Ovary (tissue), 7 donors: ENCODE measurements at regions not wholly inside any gene's neighbourhood (a gene's known extent, or its start where the extent isn't known, plus 50 kb on each side); places are given as distances from the start of the nearest gene placed in this dataset.

Experiments used
- DNase-seq, 5 donors: peaks; one replicate each; pipeline ENCODE4 v3.0.0-alpha.2; 2019 to 2020
- H3K27ac ChIP-seq, 2 donors: fragments of 200-600 bp; one replicate each; pipeline versions ENCODE4 v1.5.1 to v1.8.0; 2019 to 2022
- H3K27me3 ChIP-seq: fragments of 200-600 bp; one replicate; pipeline ENCODE4 v1.8.0; 2022
- H3K36me3 ChIP-seq: fragments of 200-600 bp; sonication (generic); one replicate; pipeline ENCODE4 v1.5.1; 2019
- H3K4me1 ChIP-seq: one replicate; pipeline ENCODE4 v1.8.1; 2013; ENCODE audit warnings: mild to moderate bottlenecking, moderate library complexity; ENCODE audit not compliant: insufficient read depth
- H3K4me3 ChIP-seq: fragments of 200-600 bp; sonication (generic); one replicate; pipeline ENCODE4 v1.5.1; 2017
- H3K9me3 ChIP-seq, 2 donors: fragments of 200-600 bp in 1 of 2; sonication (generic) in 1 of 2; one replicate each; pipeline versions ENCODE4 v1.5.1 to v1.8.1; 2013 to 2019; ENCODE audit warnings: mild to moderate bottlenecking in 1 of 2, moderate library complexity in 1 of 2
- CTCF ChIP-seq, 3 donors: fragments of 450-650 bp in 2 of 3; fragments of 200-600 bp in 1 of 3; IDR thresholded peaks; one replicate each; pipeline versions ENCODE4 v1.5.1 to v1.8.0; 2016 to 2022; ENCODE audit warnings: antibody characterized with exemption in 3 of 3, mild to moderate bottlenecking in 1 of 3
- EP300 ChIP-seq: sonication (generic); formaldehyde crosslinking; IDR thresholded peaks from one replicate; pipeline ENCODE4 v1.6.1; 2017; ENCODE audit warnings: antibody characterized with exemption
- POLR2A ChIP-seq: fragments of 450-650 bp; IDR thresholded peaks from one replicate; pipeline ENCODE4 v1.6.1; 2017; ENCODE audit warnings: antibody characterized with exemption, mild to moderate bottlenecking, moderate library complexity
- WGBS, 3 donors: extraction: QIAGEN DNeasy Blood & Tissue Kit in 1 of 3; methylation state at CpG; one replicate each; pipeline versions ENCODE4 v1.1.5 to v1.1.7; 2013 to 2017; 5-methylcytosine and 5-hydroxymethylcytosine counted together
- intact Hi-C, 4 donors: fragments of 100-400 bp; cut with DNase I; formaldehyde crosslinking; loops; one replicate each; pipeline versions ENCODE4 v1.11.0 to v1.15.1; 2022 to 2023
- donor health status: DM: no; HTN: no; CAD: no; lungs with moderate emphysema.
- donor health status: DM: no; HTN: no; CAD: no.
- donor health status: Bipolar disorder and iron deficiency.
- donor health status: DM: no; HTN: no; CAD: no.
- donor health status: DM: yes; HTN: yes; CAD: no.

- Histone ChIP-seq H3K4me1 (no peaks in the 10 kb centered on the region), H3K9me3 (no peaks in the 10 kb centered on the region), H3K4me3 (no peak overlapping the region), H3K27me3 (no peaks in the 10 kb centered on the region), H3K27ac (no peak overlapping the region), H3K36me3 (no peaks in the 10 kb centered on the region)
- 67 to 77% (median 68%) methylated on average over 6 of the region's 6 CpGs for WGBS, 3 donors
- TF ChIP-seq EP300 (no peak), POLR2A (no peak), CTCF (IDR thresholded peaks at IDR 0.05) (no peak)
- intact Hi-C loops, result no loop called here
- no peak for DNase-seq
These were observed 218.6 kb downstream of the PDCD6IP start for GRCh38 chr3:34016925-34017587.

GRCh38 chr3:34017757-34018156, 219.3 kb downstream of the PDCD6IP start:
- H3K9me3 ChIP-seq, result no peaks in the 10 kb centered on the region
- no peaks in the 10 kb centered on the region for H3K36me3 ChIP-seq
- H3K27ac ChIP-seq, result no peak overlapping the region
- no peaks in the 10 kb centered on the region for H3K4me1 ChIP-seq
- intact Hi-C loops, result no loop called here
- TF ChIP-seq EP300, result no peak
- TF ChIP-seq CTCF (IDR thresholded peaks at IDR 0.05), result no peak
- TF ChIP-seq POLR2A, result no peak
- no peaks in the 10 kb centered on the region for H3K27me3 ChIP-seq
- DNase-seq, result no peak
- H3K4me3 ChIP-seq, result no peak overlapping the region

- intact Hi-C loops, result no loop called here
- no peak for DNase-seq
- Histone ChIP-seq H3K4me1 (no peaks in the 10 kb centered on the region), H3K36me3 (no peaks in the 10 kb centered on the region), H3K4me3 (no peak overlapping the region), H3K9me3 (no peaks in the 10 kb centered on the region), H3K27me3 (no peaks in the 10 kb centered on the region), H3K27ac (no peak overlapping the region)
- TF ChIP-seq EP300 (no peak), CTCF (IDR thresholded peaks at IDR 0.05) (no peak), POLR2A (no peak)
- WGBS, 3 donors, result 63 to 73% (median 67%) methylated on average over 2 of the region's 2 CpGs
These were observed 220.7 kb downstream of the PDCD6IP start for GRCh38 chr3:34019158-34019557.

GRCh38 chr3:34020170-34020569, 221.7 kb downstream of the PDCD6IP start:
- no peak for DNase-seq
- Histone ChIP-seq H3K4me1 (no peaks in the 10 kb centered on the region), H3K27ac (no peak overlapping the region), H3K36me3 (no peaks in the 10 kb centered on the region), H3K4me3 (no peak overlapping the region), H3K9me3 (no peaks in the 10 kb centered on the region), H3K27me3 (no peaks in the 10 kb centered on the region)
- intact Hi-C loops, result no loop called here
- TF ChIP-seq CTCF (IDR thresholded peaks at IDR 0.05), result no peak
- TF ChIP-seq POLR2A, result no peak
- no peak for TF ChIP-seq EP300
